ENCODE measurements at regions not wholly inside any gene's neighbourhood (a gene's known extent, or its start where the extent isn't known, plus 50 kb on each side); places are given as distances from the start of the nearest gene placed in this dataset.
A peak's percentile ranks its signal among the peaks of the same experiment; 100 is the strongest.

DNA sequence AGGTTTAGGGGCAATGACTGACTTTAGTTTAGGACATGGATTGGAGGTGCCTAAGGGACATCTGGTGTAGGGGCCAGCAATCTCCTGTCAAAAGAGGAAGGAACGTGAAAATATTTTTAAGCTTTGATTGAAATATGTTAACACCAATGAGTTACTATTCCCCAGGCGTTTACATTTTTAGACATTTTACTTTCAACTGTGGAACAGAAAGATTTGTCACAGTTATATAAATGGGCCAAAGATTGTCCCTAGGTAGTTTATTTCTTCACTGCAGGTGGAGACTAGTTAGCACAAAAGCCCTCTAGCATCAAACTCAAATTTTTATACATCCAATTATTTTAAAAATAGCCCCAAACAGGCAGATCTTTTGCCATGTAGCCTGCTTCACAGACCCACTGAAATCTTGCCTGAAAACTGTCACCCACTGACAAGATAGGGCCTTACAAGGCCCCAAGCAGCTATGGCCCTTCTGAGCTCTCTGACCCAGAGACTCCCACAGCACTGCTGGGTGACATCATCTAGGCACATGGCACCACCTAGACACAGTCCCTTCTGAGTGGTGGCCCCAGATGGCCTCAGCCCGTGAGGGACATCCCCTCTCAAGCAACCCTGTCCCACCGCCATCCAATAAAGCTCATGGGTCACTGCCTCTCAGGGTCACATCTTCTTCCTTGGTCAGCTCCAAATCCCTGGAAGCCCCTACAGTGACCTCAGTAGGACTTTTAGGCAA is 64.8 kb upstream of the DOCK9 start:
- WGBS, 4 donors = 88 to 93% (median 91%) methylated on average over 4 of the region's 4 CpGs
- H3K9me3 ChIP-seq (replicated peaks in 1 of 3) = no peaks in the 10 kb centered on the region
- no peaks in the 10 kb centered on the region for H3K27me3 ChIP-seq
- DNase-seq = no peak
- H3K36me3 ChIP-seq (replicated peaks in 1 of 2) = no peaks in the 10 kb centered on the region
- H3K27ac ChIP-seq = no peak overlapping the region
- H3K4me3 ChIP-seq = no peak overlapping the region
- TF ChIP-seq, protein P1, sequence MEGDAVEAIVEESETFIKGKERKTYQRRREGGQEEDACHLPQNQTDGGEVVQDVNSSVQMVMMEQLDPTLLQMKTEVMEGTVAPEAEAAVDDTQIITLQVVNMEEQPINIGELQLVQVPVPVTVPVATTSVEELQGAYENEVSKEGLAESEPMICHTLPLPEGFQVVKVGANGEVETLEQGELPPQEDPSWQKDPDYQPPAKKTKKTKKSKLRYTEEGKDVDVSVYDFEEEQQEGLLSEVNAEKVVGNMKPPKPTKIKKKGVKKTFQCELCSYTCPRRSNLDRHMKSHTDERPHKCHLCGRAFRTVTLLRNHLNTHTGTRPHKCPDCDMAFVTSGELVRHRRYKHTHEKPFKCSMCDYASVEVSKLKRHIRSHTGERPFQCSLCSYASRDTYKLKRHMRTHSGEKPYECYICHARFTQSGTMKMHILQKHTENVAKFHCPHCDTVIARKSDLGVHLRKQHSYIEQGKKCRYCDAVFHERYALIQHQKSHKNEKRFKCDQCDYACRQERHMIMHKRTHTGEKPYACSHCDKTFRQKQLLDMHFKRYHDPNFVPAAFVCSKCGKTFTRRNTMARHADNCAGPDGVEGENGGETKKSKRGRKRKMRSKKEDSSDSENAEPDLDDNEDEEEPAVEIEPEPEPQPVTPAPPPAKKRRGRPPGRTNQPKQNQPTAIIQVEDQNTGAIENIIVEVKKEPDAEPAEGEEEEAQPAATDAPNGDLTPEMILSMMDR (IDR thresholded peaks at IDR 0.05) = no peak
- TF ChIP-seq POLR2A (IDR thresholded peaks at IDR 0.05) = no peak
- intact Hi-C loops (cut with DNase I) = no loop called here
- H3K4me1 ChIP-seq (replicated peaks in 1 of 2) = peaks cover 7 to 17% of the 10 kb centered on the region in 2 donors

DNA sequence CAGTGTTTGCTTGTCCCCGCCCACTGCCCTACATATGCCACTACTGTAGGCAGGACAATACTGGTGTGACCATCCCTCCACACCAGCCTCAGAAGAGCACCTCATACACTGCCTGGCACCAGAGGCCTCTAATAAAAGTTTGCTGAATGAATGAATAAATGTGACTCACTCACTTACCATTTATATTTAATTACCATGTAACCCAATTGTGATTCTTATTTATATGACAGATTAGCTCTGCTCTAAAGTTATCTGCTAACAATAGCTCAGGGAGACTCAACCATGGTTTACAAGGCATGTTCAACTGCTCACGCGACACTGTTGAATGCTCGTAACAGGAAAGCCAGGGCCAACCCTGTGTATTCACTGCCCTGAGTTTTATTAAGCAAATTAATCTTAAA is 66.0 kb upstream of the DOCK9 start:
- Histone ChIP-seq H3K9me3 (replicated peaks in 1 of 3) (no peaks in the 10 kb centered on the region), H3K4me1 (replicated peaks in 1 of 2) (peaks cover 10 to 23% of the 10 kb centered on the region in 2 donors), H3K4me3 (no peak overlapping the region), H3K27ac (no peak overlapping the region), H3K27me3 (no peaks in the 10 kb centered on the region), H3K36me3 (replicated peaks in 1 of 2) (no peaks in the 10 kb centered on the region)
- TF ChIP-seq POLR2A (IDR thresholded peaks at IDR 0.05) = no peak
- intact Hi-C loops (cut with DNase I) = no loop called here
- WGBS, 4 donors = 90 to 96% (median 93%) methylated on average over 4 of the region's 4 CpGs
- no peak for DNase-seq

DNA sequence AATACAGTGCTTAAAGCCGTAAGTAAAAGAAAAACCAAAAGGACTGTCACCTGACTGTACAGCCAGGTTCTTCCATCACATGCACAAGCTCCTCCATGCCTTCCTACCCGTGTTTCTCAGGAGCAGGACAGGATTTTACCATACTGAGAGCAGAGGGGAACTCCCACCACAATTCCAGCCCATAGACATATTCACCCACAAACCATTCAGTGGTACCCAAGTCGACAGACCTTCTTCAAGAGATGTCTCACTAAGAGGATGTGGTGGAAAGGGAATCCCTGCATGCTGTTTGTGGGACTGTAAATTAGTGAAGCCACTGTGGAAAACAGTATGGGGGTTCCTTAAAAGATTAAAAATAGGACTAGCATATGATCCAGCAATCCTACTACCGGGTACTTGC is 66.9 kb upstream of the DOCK9 start:
- Histone ChIP-seq H3K4me3 (no peak overlapping the region), H3K9me3 (replicated peaks in 1 of 3) (no peaks in the 10 kb centered on the region), H3K27ac (no peak overlapping the region), H3K36me3 (replicated peaks in 1 of 2) (no peaks in the 10 kb centered on the region), H3K27me3 (no peaks in the 10 kb centered on the region), H3K4me1 (replicated peaks in 1 of 2) (peaks cover 10 to 28% of the 10 kb centered on the region in 2 donors)
- 62 to 90% (median 81%) methylated on average over 4 of the region's 4 CpGs for WGBS, 4 donors
- TF ChIP-seq, protein P1 (IDR thresholded peaks at IDR 0.05) = no peak
- TF ChIP-seq POLR2A (IDR thresholded peaks at IDR 0.05) = no peak
- no peak for DNase-seq
- intact Hi-C loops (cut with DNase I) = no loop called here

DNA sequence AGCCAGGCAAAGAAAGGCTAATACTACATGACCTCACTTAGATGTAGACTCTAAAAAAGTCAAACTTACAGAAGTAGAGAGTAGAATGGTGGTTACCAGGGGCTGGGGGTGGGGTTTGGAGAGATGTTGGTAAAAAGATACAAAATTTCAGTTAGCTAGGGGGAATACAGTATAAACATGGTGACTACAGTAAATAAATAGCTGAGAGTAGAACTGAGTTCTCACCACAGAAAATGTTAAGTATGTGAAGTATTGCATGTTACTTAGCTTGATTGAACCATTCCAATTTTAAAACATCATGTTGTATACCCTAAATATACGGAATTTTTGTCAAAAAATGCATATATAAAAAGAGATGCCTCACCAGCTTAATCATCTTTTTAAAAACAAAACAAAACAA is 67.5 kb upstream of the DOCK9 start:
- DNase-seq = no peak
- H3K27me3 ChIP-seq = no peaks in the 10 kb centered on the region
- no peaks in the 10 kb centered on the region for H3K36me3 ChIP-seq (replicated peaks in 1 of 2)
- WGBS, 4 donors = 79 to 86% (median 83%) methylated on average over 1 of the region's 1 CpG
- intact Hi-C loops (cut with DNase I) = no loop called here
- peaks cover 10 to 35% of the 10 kb centered on the region in 2 donors for H3K4me1 ChIP-seq (replicated peaks in 1 of 2)
- H3K4me3 ChIP-seq = no peak overlapping the region
- no peak overlapping the region for H3K27ac ChIP-seq
- no peak for TF ChIP-seq POLR2A (IDR thresholded peaks at IDR 0.05)
- TF ChIP-seq, protein P1 (IDR thresholded peaks at IDR 0.05) = no peak
- H3K9me3 ChIP-seq (replicated peaks in 1 of 3) = no peaks in the 10 kb centered on the region

DNA sequence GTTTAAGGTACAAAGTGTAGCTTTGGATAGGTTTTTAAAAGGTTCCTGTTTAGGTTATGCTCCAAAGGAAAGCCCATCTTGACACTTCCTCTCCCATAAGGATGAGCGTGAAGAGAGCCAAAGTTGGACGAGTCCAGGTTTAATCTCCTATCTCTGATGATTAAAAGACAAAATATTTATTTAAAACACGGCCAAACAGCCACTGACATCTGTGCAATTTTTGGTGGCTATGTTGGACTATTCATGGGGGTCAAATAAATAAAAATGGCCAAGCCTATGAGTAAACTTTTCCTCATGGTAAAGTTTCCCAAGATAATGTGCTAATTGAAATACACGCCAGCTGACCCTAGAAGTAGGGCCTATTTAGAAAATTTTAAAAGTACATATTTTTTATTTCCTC is 69.0 kb upstream of the DOCK9 start:
- Histone ChIP-seq H3K9me3 (replicated peaks in 1 of 3) (no peaks in the 10 kb centered on the region), H3K4me1 (replicated peaks in 1 of 2) (peaks cover 10 to 36% of the 10 kb centered on the region in 2 donors), H3K4me3 (no peak overlapping the region), H3K27me3 (no peaks in the 10 kb centered on the region), H3K36me3 (replicated peaks in 1 of 2) (no peaks in the 10 kb centered on the region), H3K27ac (peak overlapping the region in 1 of 5 donors; percentile 21)
- TF ChIP-seq, protein P1 (IDR thresholded peaks at IDR 0.05) = no peak
- TF ChIP-seq POLR2A (IDR thresholded peaks at IDR 0.05) = no peak
- 39 to 63% (median 40%) methylated on average over 4 of the region's 4 CpGs for WGBS, 4 donors
- intact Hi-C loops (cut with DNase I) = no loop called here
- no peak for DNase-seq

All from adrenal gland (tissue), 9 donors.